Liver (tissue), 8 donors: ENCODE measurements at regions not wholly inside any gene's neighbourhood (a gene's known extent, or its start where the extent isn't known, plus 50 kb on each side); places are given as distances from the start of the nearest gene placed in this dataset.

Experiments used
- DNase-seq: peaks from one replicate; pipeline ENCODE4 v3.0.0-alpha.2; 2017; ENCODE audit warnings: low spot score
- H3K27ac ChIP-seq, 2 donors: one replicate each; pipeline ENCODE4 v1.7.0; 2013; ENCODE audit warnings: inconsistent platforms in 2 of 2, low read length in 2 of 2, control low read depth in 1 of 2, low read depth in 1 of 2, mild to moderate bottlenecking in 1 of 2
- H3K27me3 ChIP-seq, 4 donors: one replicate each; pipeline versions ENCODE4 v1.6.1 to v1.7.0; 2013; ENCODE audit warnings: low read length in 3 of 4, inconsistent platforms in 1 of 4, mild to moderate bottlenecking in 1 of 4, moderate library complexity in 1 of 4; ENCODE audit not compliant: control insufficient read depth in 4 of 4, insufficient read depth in 4 of 4
- H3K36me3 ChIP-seq, 4 donors: one replicate each; pipeline versions ENCODE4 v1.6.1 to v1.7.0; 2013; ENCODE audit warnings: low read length in 3 of 4, mild to moderate bottlenecking in 3 of 4, low read depth in 1 of 4, moderate library complexity in 1 of 4; ENCODE audit not compliant: control insufficient read depth in 4 of 4, insufficient read depth in 3 of 4
- H3K4me1 ChIP-seq, 4 donors: one replicate each; pipeline versions ENCODE4 v1.6.1 to v1.7.0; 2013; ENCODE audit warnings: low read length in 3 of 4, mild to moderate bottlenecking in 3 of 4, moderate library complexity in 1 of 4; ENCODE audit not compliant: control insufficient read depth in 4 of 4, insufficient read depth in 4 of 4
- H3K4me3 ChIP-seq, 3 donors: one replicate each; pipeline versions ENCODE4 v1.6.1 to v1.7.0; 2013; ENCODE audit warnings: low read length in 3 of 3, control low read depth in 1 of 3, low read depth in 1 of 3, mild to moderate bottlenecking in 1 of 3
- H3K9ac ChIP-seq, 2 donors: one replicate each; pipeline ENCODE4 v1.7.0; 2013; ENCODE audit warnings: low read length in 2 of 2, mild to moderate bottlenecking in 2 of 2, moderate library complexity in 2 of 2, control low read depth in 1 of 2, low read depth in 1 of 2
- H3K9me3 ChIP-seq, 4 donors: one replicate each; pipeline versions ENCODE4 v1.6.1 to v1.7.0; 2013; ENCODE audit warnings: low read length in 3 of 4; ENCODE audit not compliant: control insufficient read depth in 4 of 4
- ATF3 ChIP-seq: IDR thresholded peaks from 2 replicates; pipeline ENCODE4 v1.6.1; 2016; ENCODE audit warnings: antibody characterized with exemption
- CTCF ChIP-seq: fragments of 150-350 bp; IDR thresholded peaks from 2 replicates; pipeline ENCODE4 v1.5.1; 2017; ENCODE audit warnings: improper control_type of control experiment, low read depth, low read length; ENCODE audit not compliant: missing input control
- EGR1 ChIP-seq, 2 donors: IDR thresholded peaks; 2 replicates each; pipeline ENCODE4 v1.6.1; 2016 to 2018; ENCODE audit warnings: antibody characterized with exemption in 2 of 2, low read depth in 2 of 2
- FOXA1 ChIP-seq: IDR thresholded peaks from 2 replicates; pipeline ENCODE4 v1.6.1; 2016; ENCODE audit warnings: antibody characterized with exemption
- FOXA2 ChIP-seq: IDR thresholded peaks from 2 replicates; pipeline ENCODE4 v1.6.1; 2016; ENCODE audit warnings: antibody characterized with exemption
- GABPA ChIP-seq, 2 donors: IDR thresholded peaks in 1 of 2; conservative IDR thresholded peaks in 1 of 2; 2 replicates each; pipeline ENCODE4 v1.6.1; 2016; ENCODE audit warnings: antibody characterized with exemption in 2 of 2, mild to moderate bottlenecking in 1 of 2, moderate library complexity in 1 of 2
- HNF4A ChIP-seq, 2 donors: conservative IDR thresholded peaks; 2 replicates each; pipeline ENCODE4 v1.6.1; 2016; ENCODE audit warnings: antibody characterized with exemption in 2 of 2, mild to moderate bottlenecking in 2 of 2
- HNF4G ChIP-seq: IDR thresholded peaks from 2 replicates; pipeline ENCODE4 v1.6.1; 2016; ENCODE audit warnings: antibody characterized with exemption
- JUND ChIP-seq, 2 donors: IDR thresholded peaks; 2 replicates each; pipeline ENCODE4 v1.6.1; 2016; ENCODE audit warnings: antibody characterized with exemption in 2 of 2
- MAX ChIP-seq: IDR thresholded peaks from 2 replicates; pipeline ENCODE4 v1.6.1; 2016; ENCODE audit warnings: antibody characterized with exemption
- NR2F2 ChIP-seq: IDR thresholded peaks from 2 replicates; pipeline ENCODE4 v1.6.1; 2016; ENCODE audit warnings: antibody characterized with exemption
- RAD21 ChIP-seq, 2 donors: IDR thresholded peaks; 2 replicates each; pipeline ENCODE4 v1.6.1; 2016; ENCODE audit warnings: antibody characterized with exemption in 2 of 2, mild to moderate bottlenecking in 2 of 2
- RXRA ChIP-seq, 2 donors: IDR thresholded peaks; 2 replicates each; pipeline ENCODE4 v1.6.1; 2017 to 2018; ENCODE audit warnings: antibody characterized with exemption in 2 of 2, mild to moderate bottlenecking in 1 of 2
- SP1 ChIP-seq: IDR thresholded peaks from 2 replicates; pipeline ENCODE4 v1.6.1; 2018; ENCODE audit warnings: antibody characterized with exemption, mild to moderate bottlenecking
- TAF1 ChIP-seq: conservative IDR thresholded peaks from 2 replicates; pipeline ENCODE4 v1.6.1; 2016; ENCODE audit warnings: antibody characterized with exemption, mild to moderate bottlenecking
- YY1 ChIP-seq: IDR thresholded peaks from 2 replicates; pipeline ENCODE4 v1.6.1; 2016; ENCODE audit warnings: antibody characterized with exemption, mild to moderate bottlenecking
- ZBTB33 ChIP-seq: IDR thresholded peaks from 2 replicates; pipeline ENCODE4 v1.6.1; 2016; ENCODE audit warnings: antibody characterized with exemption
- WGBS: extraction: QIAGEN DNeasy Blood & Tissue Kit; methylation state at CpG from one replicate; pipeline ENCODE4 v1.1.7; 2013; 5-methylcytosine and 5-hydroxymethylcytosine counted together
- donor health status: healthy.
- donor health status: healthy.
- donor health status: healthy.
- donor health status: healthy.
- donor health status: healthy.

GRCh38 chr6:137434640-137435039 is 59.6 kb downstream of the OLIG3 start:
- no peak for DNase-seq
- Histone ChIP-seq H3K27ac (no peak overlapping the region), H3K4me3 (no peak overlapping the region), H3K36me3 (no peaks in the 10 kb centered on the region), H3K27me3 (peaks cover 0 to 2% (median 0%) of the 10 kb centered on the region in 4 donors), H3K9ac (no peak overlapping the region), H3K9me3 (no peaks in the 10 kb centered on the region), H3K4me1 (no peaks in the 10 kb centered on the region)
- TF ChIP-seq HNF4A (conservative IDR thresholded peaks at IDR 0.05) (no peak), RAD21 (IDR thresholded peaks at IDR 0.05) (no peak), GABPA (IDR thresholded peaks at IDR 0.05 in 1 of 2, conservative IDR thresholded peaks at IDR 0.05 in 1 of 2) (no peak), YY1 (no peak), FOXA1 (no peak), ATF3 (no peak), SP1 (no peak), NR2F2 (no peak), EGR1 (IDR thresholded peaks at IDR 0.05; ENCODE audit: low read depth in 2 of 2) (no peak), JUND (IDR thresholded peaks at IDR 0.05) (no peak), CTCF (no peak), RXRA (IDR thresholded peaks at IDR 0.05) (no peak), FOXA2 (no peak)
- 74% methylated on average over 4 of the region's 4 CpGs for WGBS

- 66% methylated on average over 4 of the region's 4 CpGs for WGBS
- Histone ChIP-seq H3K4me1 (no peaks in the 10 kb centered on the region), H3K27me3 (peaks cover 0 to 2% (median 0%) of the 10 kb centered on the region in 4 donors), H3K9ac (no peak overlapping the region), H3K9me3 (no peaks in the 10 kb centered on the region), H3K36me3 (no peaks in the 10 kb centered on the region), H3K4me3 (no peak overlapping the region), H3K27ac (no peak overlapping the region)
- TF ChIP-seq ZBTB33 (no peak), GABPA (IDR thresholded peaks at IDR 0.05 in 1 of 2, conservative IDR thresholded peaks at IDR 0.05 in 1 of 2) (no peak), EGR1 (IDR thresholded peaks at IDR 0.05; ENCODE audit: low read depth in 2 of 2) (no peak), NR2F2 (no peak), YY1 (no peak), RXRA (IDR thresholded peaks at IDR 0.05) (no peak), JUND (IDR thresholded peaks at IDR 0.05) (no peak), MAX (no peak), RAD21 (IDR thresholded peaks at IDR 0.05) (no peak), TAF1 (no peak), HNF4G (no peak), FOXA1 (no peak), ATF3 (no peak)
- DNase-seq = no peak
These were observed 62.1 kb downstream of the OLIG3 start for GRCh38 chr6:137432054-137432611.
